ENCODE measurements at regions not wholly inside any gene's neighbourhood (a gene's known extent, or its start where the extent isn't known, plus 50 kb on each side); places are given as distances from the start of the nearest gene placed in this dataset.

GRCh38 chr6:103672169-103672568, 1187.5 kb downstream of the HACE1 start:
- TF ChIP-seq CTCF (IDR thresholded peaks at IDR 0.05) (no peak), POLR2A (IDR thresholded peaks at IDR 0.05) (no peak), POLR2AphosphoS5 (IDR thresholded peaks at IDR 0.05) (no peak)
